ENCODE measurements at regions not wholly inside any gene's neighbourhood (a gene's known extent, or its start where the extent isn't known, plus 50 kb on each side); places are given as distances from the start of the nearest gene placed in this dataset.
A peak's percentile ranks its signal among the peaks of the same experiment; 100 is the strongest.

GRCh38 chr9:4921449-4921848 is 63.6 kb upstream of the JAK2 start:
- H3K4me1 ChIP-seq (ENCODE audit: insufficient read depth, poor library complexity, severe bottlenecking): peaks cover 4% of the 10 kb centered on the region
- H3K36me3 ChIP-seq (ENCODE audit: low read depth): no peaks in the 10 kb centered on the region
- ATAC-seq (ENCODE audit: low read depth): peak; percentile 74

DNA sequence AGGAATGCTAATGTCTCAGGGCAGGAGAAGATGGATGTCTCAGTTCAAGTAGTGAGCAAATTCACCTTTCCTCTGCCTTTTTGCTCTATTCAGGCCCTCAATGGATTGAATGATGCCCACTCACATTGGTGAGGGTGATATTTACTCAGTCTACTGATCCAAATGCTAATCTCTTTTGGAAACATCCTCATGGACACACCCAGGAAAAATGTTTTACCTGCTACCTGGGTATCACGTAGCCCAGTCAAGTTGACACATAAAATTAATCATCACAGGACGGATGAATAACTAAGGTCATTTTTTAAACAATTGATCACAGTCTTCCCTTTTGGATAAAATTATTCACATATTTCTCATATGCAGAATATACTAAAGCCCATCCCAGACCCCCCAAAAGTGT is 63.0 kb upstream of the JAK2 start:
- Histone ChIP-seq H3K27ac (ENCODE audit: poor library complexity, severe bottlenecking) (no peak overlapping the region), H3K9me3 (ENCODE audit: severe bottlenecking) (no peaks in the 10 kb centered on the region), H3K4me3 (ENCODE audit: severe bottlenecking) (no peak overlapping the region), H3K4me1 (ENCODE audit: insufficient read depth, poor library complexity, severe bottlenecking) (peaks cover 4% of the 10 kb centered on the region), H3K36me3 (ENCODE audit: low read depth) (no peaks in the 10 kb centered on the region), H3K27me3 (ENCODE audit: insufficient read depth, poor library complexity, severe bottlenecking) (no peaks in the 10 kb centered on the region)
- DNase-seq (ENCODE audit: low spot score): no peak
- ATAC-seq (ENCODE audit: low read depth): no peak; the same call in 2 of the 3 replicates
- TF ChIP-seq, protein P1, sequence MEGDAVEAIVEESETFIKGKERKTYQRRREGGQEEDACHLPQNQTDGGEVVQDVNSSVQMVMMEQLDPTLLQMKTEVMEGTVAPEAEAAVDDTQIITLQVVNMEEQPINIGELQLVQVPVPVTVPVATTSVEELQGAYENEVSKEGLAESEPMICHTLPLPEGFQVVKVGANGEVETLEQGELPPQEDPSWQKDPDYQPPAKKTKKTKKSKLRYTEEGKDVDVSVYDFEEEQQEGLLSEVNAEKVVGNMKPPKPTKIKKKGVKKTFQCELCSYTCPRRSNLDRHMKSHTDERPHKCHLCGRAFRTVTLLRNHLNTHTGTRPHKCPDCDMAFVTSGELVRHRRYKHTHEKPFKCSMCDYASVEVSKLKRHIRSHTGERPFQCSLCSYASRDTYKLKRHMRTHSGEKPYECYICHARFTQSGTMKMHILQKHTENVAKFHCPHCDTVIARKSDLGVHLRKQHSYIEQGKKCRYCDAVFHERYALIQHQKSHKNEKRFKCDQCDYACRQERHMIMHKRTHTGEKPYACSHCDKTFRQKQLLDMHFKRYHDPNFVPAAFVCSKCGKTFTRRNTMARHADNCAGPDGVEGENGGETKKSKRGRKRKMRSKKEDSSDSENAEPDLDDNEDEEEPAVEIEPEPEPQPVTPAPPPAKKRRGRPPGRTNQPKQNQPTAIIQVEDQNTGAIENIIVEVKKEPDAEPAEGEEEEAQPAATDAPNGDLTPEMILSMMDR (IDR thresholded peaks at IDR 0.05; ENCODE audit: poor library complexity, severe bottlenecking): no peak

More at GRCh38 chr9:4921449-4921848, 63.6 kb upstream of the JAK2 start:
- no peak for DNase-seq (ENCODE audit: low spot score)
- Histone ChIP-seq H3K27me3 (ENCODE audit: insufficient read depth, poor library complexity, severe bottlenecking) (no peaks in the 10 kb centered on the region), H3K9me3 (ENCODE audit: severe bottlenecking) (no peaks in the 10 kb centered on the region), H3K27ac (ENCODE audit: poor library complexity, severe bottlenecking) (no peak overlapping the region), H3K4me3 (ENCODE audit: severe bottlenecking) (no peak overlapping the region)
- TF ChIP-seq, protein P1 (IDR thresholded peaks at IDR 0.05; ENCODE audit: poor library complexity, severe bottlenecking): no peak

- no peak overlapping the region for H3K27ac ChIP-seq (ENCODE audit: poor library complexity, severe bottlenecking)
- peaks cover 4% of the 10 kb centered on the region for H3K4me1 ChIP-seq (ENCODE audit: insufficient read depth, poor library complexity, severe bottlenecking)
- H3K4me3 ChIP-seq (ENCODE audit: severe bottlenecking): no peak overlapping the region
- TF ChIP-seq, protein P1 (IDR thresholded peaks at IDR 0.05; ENCODE audit: poor library complexity, severe bottlenecking): no peak
- no peaks in the 10 kb centered on the region for H3K36me3 ChIP-seq (ENCODE audit: low read depth)
- no peaks in the 10 kb centered on the region for H3K9me3 ChIP-seq (ENCODE audit: severe bottlenecking)
- no peaks in the 10 kb centered on the region for H3K27me3 ChIP-seq (ENCODE audit: insufficient read depth, poor library complexity, severe bottlenecking)
- ATAC-seq (ENCODE audit: low read depth) (no peak), DNase-seq (ENCODE audit: low spot score) (no peak)
Observed at GRCh38 chr9:4922730-4923129, 62.3 kb upstream of the JAK2 start.

DNA sequence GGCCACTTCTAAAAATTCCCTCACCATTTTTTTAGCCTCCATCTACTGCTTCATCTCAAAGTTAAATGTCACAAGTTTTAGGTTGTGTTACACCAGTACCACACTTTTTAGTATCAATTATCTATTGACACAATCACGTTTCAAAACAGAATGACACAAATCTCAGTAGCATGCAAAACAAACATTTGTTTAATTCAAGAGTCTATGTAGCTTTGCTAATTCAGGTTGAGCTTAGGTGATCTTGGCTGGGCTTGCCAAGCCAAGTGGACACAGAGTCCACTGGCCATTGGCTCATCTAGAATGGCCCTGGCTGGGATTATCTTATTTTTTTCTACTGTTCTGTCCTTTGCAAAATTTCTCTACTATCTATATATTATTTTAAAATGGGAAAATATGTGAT is 61.9 kb upstream of the JAK2 start:
- no peak for ATAC-seq (ENCODE audit: low read depth)
- Histone ChIP-seq H3K4me3 (ENCODE audit: severe bottlenecking) (no peak overlapping the region), H3K4me1 (ENCODE audit: insufficient read depth, poor library complexity, severe bottlenecking) (peaks cover 4% of the 10 kb centered on the region), H3K36me3 (ENCODE audit: low read depth) (no peaks in the 10 kb centered on the region), H3K27me3 (ENCODE audit: insufficient read depth, poor library complexity, severe bottlenecking) (no peaks in the 10 kb centered on the region), H3K27ac (ENCODE audit: poor library complexity, severe bottlenecking) (no peak overlapping the region), H3K9me3 (ENCODE audit: severe bottlenecking) (no peaks in the 10 kb centered on the region)
- TF ChIP-seq, protein P1 (IDR thresholded peaks at IDR 0.05; ENCODE audit: poor library complexity, severe bottlenecking): no peak
- DNase-seq (ENCODE audit: low spot score): no peak

DNA sequence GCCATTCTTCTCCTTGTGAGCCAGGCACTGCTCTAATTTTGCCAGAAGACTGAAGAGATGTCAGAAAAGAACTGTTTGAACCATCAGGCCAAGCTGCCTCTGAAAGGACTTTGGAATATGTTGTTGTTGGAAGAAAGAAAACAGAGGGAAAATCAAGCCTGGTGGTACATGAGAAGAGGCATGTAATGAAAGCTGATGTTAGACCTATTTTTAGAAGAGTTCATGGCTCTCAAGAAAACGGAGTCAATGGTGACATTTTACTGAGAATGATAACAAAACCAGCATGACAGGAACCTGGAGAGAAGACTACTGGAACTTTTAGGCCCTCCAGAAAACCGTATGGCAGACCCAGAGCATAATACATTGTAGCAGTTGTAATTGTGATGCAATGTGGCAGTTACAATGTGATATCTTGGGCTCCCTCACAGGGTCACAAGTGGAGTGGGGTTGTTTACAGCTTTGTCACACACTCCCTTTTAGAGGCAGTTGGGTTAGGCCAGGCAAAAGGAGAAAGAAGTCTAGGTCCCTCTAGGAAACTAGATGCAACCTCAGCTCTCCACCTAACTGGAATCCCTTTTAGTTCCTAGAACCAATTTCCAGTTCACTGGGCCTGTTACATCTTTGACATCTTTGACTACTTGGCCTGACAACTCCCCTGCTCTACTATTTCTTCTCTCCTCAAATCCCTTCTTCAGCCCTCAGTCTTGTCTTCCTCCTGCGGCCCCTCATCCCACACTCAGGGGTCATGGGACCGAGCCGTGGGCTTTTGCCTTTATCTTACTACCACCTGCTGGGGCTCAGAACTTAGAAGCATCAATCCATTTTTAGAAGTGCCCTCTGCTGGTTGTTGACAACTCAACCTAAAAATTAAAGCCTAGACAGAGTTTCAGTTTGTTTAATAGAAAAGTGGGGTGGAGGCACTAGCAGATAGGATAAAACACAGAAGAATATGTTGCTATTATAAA is 61.2 kb upstream of the JAK2 start:
- H3K27me3 ChIP-seq (ENCODE audit: insufficient read depth, poor library complexity, severe bottlenecking): no peaks in the 10 kb centered on the region
- DNase-seq (ENCODE audit: low spot score) (no peak), ATAC-seq (ENCODE audit: low read depth) (peak; percentile 51; the same call in 2 of the 3 replicates)
- H3K27ac ChIP-seq (ENCODE audit: poor library complexity, severe bottlenecking): no peak overlapping the region
- no peak overlapping the region for H3K4me3 ChIP-seq (ENCODE audit: severe bottlenecking)
- peaks cover 4% of the 10 kb centered on the region for H3K4me1 ChIP-seq (ENCODE audit: insufficient read depth, poor library complexity, severe bottlenecking)
- TF ChIP-seq, protein P1 (IDR thresholded peaks at IDR 0.05; ENCODE audit: poor library complexity, severe bottlenecking): peak; percentile 60
- H3K9me3 ChIP-seq (ENCODE audit: severe bottlenecking): no peaks in the 10 kb centered on the region
- H3K36me3 ChIP-seq (ENCODE audit: low read depth): no peaks in the 10 kb centered on the region

Data from RWPE2 (cell line).